ENCODE measurements at regions not wholly inside any gene's neighbourhood (a gene's known extent, or its start where the extent isn't known, plus 50 kb on each side); places are given as distances from the start of the nearest gene placed in this dataset.

- Histone ChIP-seq H2BK12ac (ENCODE audit: low read length) (no peak overlapping the region), H4K91ac (ENCODE audit: low read depth, low read length) (no peak overlapping the region), H4K8ac (ENCODE audit: low read depth, low read length) (no peak overlapping the region), H3K27me3 (ENCODE audit: insufficient read depth, low read length) (no peaks in the 10 kb centered on the region), H2BK5ac (ENCODE audit: low read depth, low read length, poor library complexity) (no peak overlapping the region), H3K4me2 (ENCODE audit: low read length) (no peak overlapping the region), H3K4me1 (ENCODE audit: control insufficient read depth in 1 of 2, insufficient read depth in 2 of 2, low read length in 2 of 2) (peaks cover 0 to 2% of the 10 kb centered on the region in 2 experiments), H3K4ac (ENCODE audit: low read depth, low read length) (no peak overlapping the region), H3K23ac (ENCODE audit: low read length) (no peak overlapping the region), H2AK5ac (ENCODE audit: low read length) (no peak overlapping the region), H3K9me3 (ENCODE audit: insufficient read depth, low read depth, low read length) (no peaks in the 10 kb centered on the region), H2BK120ac (ENCODE audit: insufficient read depth, low read length, poor library complexity) (no peak overlapping the region), H2AFZ (ENCODE audit: insufficient read depth, low read length, poor library complexity) (no peak overlapping the region), H3K79me1 (ENCODE audit: low read length) (peaks cover 3% of the 10 kb centered on the region), H3K18ac (ENCODE audit: low read length) (no peak overlapping the region), H4K12ac (ENCODE audit: low read depth, low read length) (no peak overlapping the region), H3K36me3 (ENCODE audit: control insufficient read depth in 1 of 2, insufficient read depth in 2 of 2, low read length in 2 of 2) (no peaks in the 10 kb centered on the region), H3K9ac (ENCODE audit: low read length) (no peak overlapping the region), H3K4me3 (ENCODE audit: low read depth, low read length) (no peak overlapping the region), H3K27ac (ENCODE audit: low read depth, low read length) (no peak overlapping the region), H3K79me2 (ENCODE audit: control insufficient read depth, insufficient read depth, low read length, poor library complexity) (no peaks in the 10 kb centered on the region), H3K14ac (ENCODE audit: low read length) (no peak overlapping the region)
- DNase-seq: no peak
- WGBS (ENCODE audit: extremely low coverage, insufficient coverage, insufficient read length): no CpG with 5 or more reads among the region's 3 CpGs
Measured at GRCh38 chr10:84059526-84059925, 79.8 kb upstream of the GHITM start.

GRCh38 chr10:84063440-84063839 is 75.9 kb upstream of the GHITM start:
- peaks cover 0 to 2% of the 10 kb centered on the region in 2 experiments for H3K4me1 ChIP-seq (ENCODE audit: control insufficient read depth in 1 of 2, insufficient read depth in 2 of 2, low read length in 2 of 2)

GRCh38 chr10:84065804-84066601 is 73.3 kb upstream of the GHITM start:
- Histone ChIP-seq H3K4me3 (ENCODE audit: low read depth, low read length) (no peak overlapping the region), H2BK120ac (ENCODE audit: insufficient read depth, low read length, poor library complexity) (no peak overlapping the region), H3K27ac (ENCODE audit: low read depth, low read length) (no peak overlapping the region), H2BK5ac (ENCODE audit: low read depth, low read length, poor library complexity) (no peak overlapping the region), H3K79me1 (ENCODE audit: low read length) (no peaks in the 10 kb centered on the region), H3K23ac (ENCODE audit: low read length) (no peak overlapping the region), H2AFZ (ENCODE audit: insufficient read depth, low read length, poor library complexity) (no peak overlapping the region), H4K12ac (ENCODE audit: low read depth, low read length) (no peak overlapping the region), H3K9me3 (ENCODE audit: insufficient read depth, low read depth, low read length) (no peaks in the 10 kb centered on the region), H4K8ac (ENCODE audit: low read depth, low read length) (no peak overlapping the region), H3K4ac (ENCODE audit: low read depth, low read length) (no peak overlapping the region), H3K27me3 (ENCODE audit: insufficient read depth, low read length) (no peaks in the 10 kb centered on the region), H3K4me1 (ENCODE audit: control insufficient read depth in 1 of 2, insufficient read depth in 2 of 2, low read length in 2 of 2) (peaks cover 0 to 2% of the 10 kb centered on the region in 2 experiments), H3K14ac (ENCODE audit: low read length) (no peak overlapping the region), H2AK5ac (ENCODE audit: low read length) (peak overlapping the region; percentile 35), H3K9ac (ENCODE audit: low read length) (no peak overlapping the region), H3K18ac (ENCODE audit: low read length) (no peak overlapping the region), H2BK12ac (ENCODE audit: low read length) (no peak overlapping the region), H4K91ac (ENCODE audit: low read depth, low read length) (no peak overlapping the region), H3K79me2 (ENCODE audit: control insufficient read depth, insufficient read depth, low read length, poor library complexity) (no peaks in the 10 kb centered on the region), H3K36me3 (ENCODE audit: control insufficient read depth in 1 of 2, insufficient read depth in 2 of 2, low read length in 2 of 2) (no peaks in the 10 kb centered on the region), H3K4me2 (ENCODE audit: low read length) (no peak overlapping the region)
- no CpG with 5 or more reads among the region's 8 CpGs for WGBS (ENCODE audit: extremely low coverage, insufficient coverage, insufficient read length)
- peak; percentile 86 to 88 for DNase-seq

More at GRCh38 chr10:84063440-84063839, 75.9 kb upstream of the GHITM start:
- no peaks in the 10 kb centered on the region for H3K79me1 ChIP-seq (ENCODE audit: low read length)
- H3K18ac ChIP-seq (ENCODE audit: low read length): no peak overlapping the region
- no peak overlapping the region for H3K9ac ChIP-seq (ENCODE audit: low read length)
- H2AFZ ChIP-seq (ENCODE audit: insufficient read depth, low read length, poor library complexity): no peak overlapping the region
- no peak overlapping the region for H3K23ac ChIP-seq (ENCODE audit: low read length)
- H3K27ac ChIP-seq (ENCODE audit: low read depth, low read length): no peak overlapping the region
- H2BK120ac ChIP-seq (ENCODE audit: insufficient read depth, low read length, poor library complexity): no peak overlapping the region
- no peak overlapping the region for H3K4me2 ChIP-seq (ENCODE audit: low read length)
- no peak overlapping the region for H2AK5ac ChIP-seq (ENCODE audit: low read length)
- H4K91ac ChIP-seq (ENCODE audit: low read depth, low read length): no peak overlapping the region
- H2BK12ac ChIP-seq (ENCODE audit: low read length): no peak overlapping the region
- H3K27me3 ChIP-seq (ENCODE audit: insufficient read depth, low read length): no peaks in the 10 kb centered on the region
- no peak overlapping the region for H4K12ac ChIP-seq (ENCODE audit: low read depth, low read length)
- no peak overlapping the region for H3K4me3 ChIP-seq (ENCODE audit: low read depth, low read length)
- no peaks in the 10 kb centered on the region for H3K36me3 ChIP-seq (ENCODE audit: control insufficient read depth in 1 of 2, insufficient read depth in 2 of 2, low read length in 2 of 2)
- no peak overlapping the region for H3K14ac ChIP-seq (ENCODE audit: low read length)
- no peaks in the 10 kb centered on the region for H3K9me3 ChIP-seq (ENCODE audit: insufficient read depth, low read depth, low read length)
- no peak overlapping the region for H4K8ac ChIP-seq (ENCODE audit: low read depth, low read length)
- no peak overlapping the region for H3K4ac ChIP-seq (ENCODE audit: low read depth, low read length)
- H2BK5ac ChIP-seq (ENCODE audit: low read depth, low read length, poor library complexity): no peak overlapping the region
- DNase-seq: peak in 1 of 2 donors; percentile 6
- no peaks in the 10 kb centered on the region for H3K79me2 ChIP-seq (ENCODE audit: control insufficient read depth, insufficient read depth, low read length, poor library complexity)

- no peak for DNase-seq
- no peaks in the 10 kb centered on the region for H3K79me2 ChIP-seq (ENCODE audit: control insufficient read depth, insufficient read depth, low read length, poor library complexity)
- no peak overlapping the region for H2AFZ ChIP-seq (ENCODE audit: insufficient read depth, low read length, poor library complexity)
- H3K36me3 ChIP-seq (ENCODE audit: control insufficient read depth in 1 of 2, insufficient read depth in 2 of 2, low read length in 2 of 2): no peaks in the 10 kb centered on the region
- no peaks in the 10 kb centered on the region for H3K79me1 ChIP-seq (ENCODE audit: low read length)
- H3K9me3 ChIP-seq (ENCODE audit: insufficient read depth, low read depth, low read length): no peaks in the 10 kb centered on the region
- no peak overlapping the region for H3K4me2 ChIP-seq (ENCODE audit: low read length)
- H3K4me3 ChIP-seq (ENCODE audit: low read depth, low read length): no peak overlapping the region
- H2BK5ac ChIP-seq (ENCODE audit: low read depth, low read length, poor library complexity): no peak overlapping the region
- no peak overlapping the region for H4K91ac ChIP-seq (ENCODE audit: low read depth, low read length)
- H3K14ac ChIP-seq (ENCODE audit: low read length): no peak overlapping the region
- H3K27me3 ChIP-seq (ENCODE audit: insufficient read depth, low read length): no peaks in the 10 kb centered on the region
- no CpG with 5 or more reads among the region's 3 CpGs for WGBS (ENCODE audit: extremely low coverage, insufficient coverage, insufficient read length)
- H2BK120ac ChIP-seq (ENCODE audit: insufficient read depth, low read length, poor library complexity): no peak overlapping the region
- H4K12ac ChIP-seq (ENCODE audit: low read depth, low read length): no peak overlapping the region
- H2AK5ac ChIP-seq (ENCODE audit: low read length): no peak overlapping the region
- H3K4me1 ChIP-seq (ENCODE audit: control insufficient read depth in 1 of 2, insufficient read depth in 2 of 2, low read length in 2 of 2): peaks cover 10 to 15% of the 10 kb centered on the region in 2 experiments
- no peak overlapping the region for H3K9ac ChIP-seq (ENCODE audit: low read length)
- H4K8ac ChIP-seq (ENCODE audit: low read depth, low read length): no peak overlapping the region
- H3K27ac ChIP-seq (ENCODE audit: low read depth, low read length): no peak overlapping the region
- H3K18ac ChIP-seq (ENCODE audit: low read length): no peak overlapping the region
- no peak overlapping the region for H2BK12ac ChIP-seq (ENCODE audit: low read length)
- no peak overlapping the region for H3K23ac ChIP-seq (ENCODE audit: low read length)
- no peak overlapping the region for H3K4ac ChIP-seq (ENCODE audit: low read depth, low read length)
Measured at GRCh38 chr10:84074521-84074920, 64.8 kb upstream of the GHITM start.
